Gastroesophageal sphincter (tissue), 3 donors: ENCODE measurements at regions not wholly inside any gene's neighbourhood (a gene's known extent, or its start where the extent isn't known, plus 50 kb on each side); places are given as distances from the start of the nearest gene placed in this dataset.

ENCODE experiments used
- EP300 ChIP-seq: sonication (generic); formaldehyde crosslinking; IDR thresholded peaks from one replicate; pipeline ENCODE4 v1.6.1; 2017; ENCODE audit warnings: antibody characterized with exemption, mild to moderate bottlenecking
- POLR2A ChIP-seq, 2 donors: fragments of 450-650 bp; IDR thresholded peaks; one replicate each; pipeline ENCODE4 v1.6.1; 2017; ENCODE audit warnings: antibody characterized with exemption in 2 of 2, mild to moderate bottlenecking in 2 of 2, moderate library complexity in 1 of 2
- TF ChIP-seq, protein P1 (sequence below), 4 experiments: fragments of 200-600 bp in 2 of 4; fragments of 450-650 bp in 2 of 4; sonication (generic) in 1 of 4; IDR thresholded peaks; one replicate each; pipeline ENCODE4 v1.5.1; 2017 to 2019; ENCODE audit warnings: antibody characterized with exemption in 4 of 4, mild to moderate bottlenecking in 2 of 4, moderate library complexity in 2 of 4

DNA sequence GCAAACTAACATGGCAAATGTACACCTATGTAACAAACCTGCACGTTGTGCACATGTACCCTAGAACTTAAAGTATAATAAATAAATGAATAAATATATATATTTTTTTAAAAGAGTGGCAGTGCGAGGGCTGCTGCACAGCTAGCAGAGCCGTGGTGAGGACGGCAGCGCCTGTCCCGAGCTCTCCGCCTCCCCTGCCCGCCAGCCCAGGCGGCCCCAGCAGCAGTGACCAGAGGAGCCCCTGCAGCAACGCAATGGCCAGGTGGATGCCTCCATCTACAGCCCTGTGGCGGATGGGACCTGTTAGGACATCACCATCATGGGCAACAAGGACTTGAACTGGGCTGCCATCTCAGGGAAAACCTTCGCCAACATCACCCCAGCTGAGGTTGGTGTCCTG is 351.9 kb downstream of the FAM72C start:
- TF ChIP-seq, protein P1, sequence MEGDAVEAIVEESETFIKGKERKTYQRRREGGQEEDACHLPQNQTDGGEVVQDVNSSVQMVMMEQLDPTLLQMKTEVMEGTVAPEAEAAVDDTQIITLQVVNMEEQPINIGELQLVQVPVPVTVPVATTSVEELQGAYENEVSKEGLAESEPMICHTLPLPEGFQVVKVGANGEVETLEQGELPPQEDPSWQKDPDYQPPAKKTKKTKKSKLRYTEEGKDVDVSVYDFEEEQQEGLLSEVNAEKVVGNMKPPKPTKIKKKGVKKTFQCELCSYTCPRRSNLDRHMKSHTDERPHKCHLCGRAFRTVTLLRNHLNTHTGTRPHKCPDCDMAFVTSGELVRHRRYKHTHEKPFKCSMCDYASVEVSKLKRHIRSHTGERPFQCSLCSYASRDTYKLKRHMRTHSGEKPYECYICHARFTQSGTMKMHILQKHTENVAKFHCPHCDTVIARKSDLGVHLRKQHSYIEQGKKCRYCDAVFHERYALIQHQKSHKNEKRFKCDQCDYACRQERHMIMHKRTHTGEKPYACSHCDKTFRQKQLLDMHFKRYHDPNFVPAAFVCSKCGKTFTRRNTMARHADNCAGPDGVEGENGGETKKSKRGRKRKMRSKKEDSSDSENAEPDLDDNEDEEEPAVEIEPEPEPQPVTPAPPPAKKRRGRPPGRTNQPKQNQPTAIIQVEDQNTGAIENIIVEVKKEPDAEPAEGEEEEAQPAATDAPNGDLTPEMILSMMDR (IDR thresholded peaks at IDR 0.05): no peak
- TF ChIP-seq EP300 (no peak), POLR2A (IDR thresholded peaks at IDR 0.05) (no peak)
